B cell (primary cell): ENCODE measurements at regions not wholly inside any gene's neighbourhood (a gene's known extent, or its start where the extent isn't known, plus 50 kb on each side); places are given as distances from the start of the nearest gene placed in this dataset.

Source experiments
- ATAC-seq: fragments of 200-7000 bp; cut with Tn5 transposase; one replicate; pipeline ENCODE4 v1.10.0; 2021; ENCODE audit warnings: low read depth, mild to moderate bottlenecking, moderate number of reproducible peaks, moderate library complexity
- CTCF ChIA-PET: fragments of 350-600 bp; sonication (Branson Sonifier 250); formaldehyde crosslinking; loops from one replicate; lab custom pipeline; 2021; ENCODE audit warnings: antibody characterized with exemption, inconsistent platforms; lab: Charles Lee
- POLR2A ChIA-PET: fragments of 350-600 bp; sonication (Branson Sonifier 250); formaldehyde crosslinking; loops from one replicate; lab custom pipeline; 2021; ENCODE audit warnings: antibody characterized with exemption; lab: Charles Lee
- DNase-seq: peaks from one replicate; pipeline ENCODE4 v3.0.0; 2013
- H2AFZ ChIP-seq: 2 replicates; pipeline ENCODE4 v1.6.1; 2012; ENCODE audit warnings: mild to moderate bottlenecking, low read depth, low read length; ENCODE audit not compliant: insufficient read depth, poor library complexity, severe bottlenecking
- H3K27ac ChIP-seq, 2 donors: 1 replicate in 1 of 2; 2 replicates in 1 of 2; pipeline ENCODE4 v1.5.1; 2012 to 2013; ENCODE audit warnings: low read length in 2 of 2, mild to moderate bottlenecking in 2 of 2, moderate library complexity in 1 of 2
- H3K27me3 ChIP-seq, 4 experiments: fragments of 200-600 bp in 1 of 4; sonication (generic) in 1 of 4; replicated peaks in 1 of 4; 1 replicate in 2 of 4; 2 replicates in 2 of 4; pipeline versions ENCODE4 v1.6.1 to v1.7.0; 2013 to 2016; ENCODE audit warnings: low read length in 3 of 4, mild to moderate bottlenecking in 2 of 4, mixed read lengths in 1 of 4, moderate library complexity in 1 of 4; ENCODE audit not compliant: insufficient read depth in 4 of 4, control insufficient read depth in 3 of 4; ENCODE audit errors: control extremely low read depth in 1 of 4
- H3K36me3 ChIP-seq, 2 experiments: replicated peaks in 1 of 2; 1 replicate in 1 of 2; 2 replicates in 1 of 2; pipeline versions ENCODE4 v1.6.1 to v1.7.1; 2013; ENCODE audit warnings: low read length in 1 of 2; ENCODE audit not compliant: insufficient read depth in 2 of 2, control insufficient read depth in 1 of 2; ENCODE audit errors: control extremely low read depth in 1 of 2, extremely low read depth in 1 of 2
- H3K4me1 ChIP-seq, 2 donors: fragments of 200-600 bp in 1 of 2; sonication (generic) in 1 of 2; 1 replicate in 1 of 2; 2 replicates in 1 of 2; pipeline versions ENCODE4 v1.5.1 to v1.6.1; 2013 to 2017; ENCODE audit warnings: low read length in 2 of 2; ENCODE audit not compliant: control insufficient read depth in 2 of 2, insufficient read depth in 2 of 2
- H3K4me2 ChIP-seq: replicated peaks from 2 replicates; pipeline ENCODE3; 2012; ENCODE audit warnings: mild to moderate bottlenecking, low read depth, low read length; ENCODE audit not compliant: poor library complexity, severe bottlenecking
- H3K4me3 ChIP-seq, 5 experiments: fragments of 200-600 bp in 1 of 5; sonication (generic) in 1 of 5; 1 replicate in 3 of 5; 2 replicates in 2 of 5; pipeline versions ENCODE4 v1.5.1 to v1.7.0; 2011 to 2016; ENCODE audit warnings: low read length in 4 of 5, mild to moderate bottlenecking in 4 of 5, low read depth in 2 of 5, control low read depth in 1 of 5, moderate library complexity in 1 of 5; ENCODE audit not compliant: insufficient read depth in 1 of 5; ENCODE audit errors: control extremely low read depth in 1 of 5, extremely low read depth in 1 of 5
- H3K79me2 ChIP-seq: fragments of 200-600 bp; sonication (generic); one replicate; pipeline ENCODE4 v1.6.0; 2016; ENCODE audit warnings: low read length; ENCODE audit not compliant: control insufficient read depth, insufficient read depth
- H3K9ac ChIP-seq: fragments of 200-600 bp; sonication (generic); 2 replicates; pipeline ENCODE4 v1.6.1; 2017; ENCODE audit warnings: mild to moderate bottlenecking, low read length, moderate library complexity
- H3K9me3 ChIP-seq, 3 donors: one replicate each; pipeline versions ENCODE4 v1.6.1 to v1.7.1; 2013; ENCODE audit warnings: low read length in 2 of 3; ENCODE audit not compliant: control insufficient read depth in 2 of 3, insufficient read depth in 1 of 3; ENCODE audit errors: control extremely low read depth in 1 of 3
- H4K20me1 ChIP-seq: 2 replicates; pipeline ENCODE4 v1.6.0; 2012; ENCODE audit warnings: mild to moderate bottlenecking, low read length; ENCODE audit not compliant: insufficient read depth, control insufficient read depth, poor library complexity, severe bottlenecking
- H3K27ac Mint-ChIP-seq: one replicate; pipeline ENCODE4 v1.8.0; 2021; ENCODE audit warnings: mixed read lengths
- H3K27me3 Mint-ChIP-seq: one replicate; pipeline ENCODE4 v1.8.0; 2021; ENCODE audit warnings: mixed read lengths
- H3K4me1 Mint-ChIP-seq: one replicate; pipeline ENCODE4 v1.8.0; 2021; ENCODE audit warnings: mixed read lengths
- H3K4me3 Mint-ChIP-seq: one replicate; pipeline ENCODE4 v1.8.0; 2021; ENCODE audit warnings: mixed read lengths
- H3K9me3 Mint-ChIP-seq: one replicate; pipeline ENCODE4 v1.8.0; 2022; ENCODE audit warnings: mixed read lengths; ENCODE audit not compliant: insufficient read depth
- EZH2 ChIP-seq: IDR thresholded peaks from 2 replicates; pipeline ENCODE4 v1.6.1; 2012; ENCODE audit warnings: borderline replicate concordance, low read depth, mild to moderate bottlenecking, moderate library complexity, low read length; ENCODE audit not compliant: insufficient read depth, poor library complexity, severe bottlenecking
- WGBS: methylation state at CpG from one replicate; pipeline ENCODE4 v1.1.5; 2013; ENCODE audit warnings: missing lambda C conversion rate; ENCODE audit not compliant: insufficient coverage; 5-methylcytosine and 5-hydroxymethylcytosine counted together
- intact Hi-C: fragments of 100-400 bp; cut with micrococcal nuclease; formaldehyde crosslinking; loops from one replicate; pipeline ENCODE4 v1.10.0; 2022
- TF ChIP-seq, protein P1 (sequence below): fragments of 200-600 bp; IDR thresholded peaks from one replicate; pipeline ENCODE4 v1.8.0; 2022; ENCODE audit warnings: antibody characterized with exemption, mild to moderate bottlenecking

- Histone ChIP-seq H3K79me2 (no peaks in the 10 kb centered on the region), H3K4me3 (no peak overlapping the region), H3K36me3 (no peaks in the 10 kb centered on the region), H3K9me3 (no peaks in the 10 kb centered on the region), H3K27me3 (no peaks in the 10 kb centered on the region), H3K4me1 (peaks cover 3 to 15% of the 10 kb centered on the region in 2 donors), H4K20me1 (no peaks in the 10 kb centered on the region), H2AFZ (peak overlapping the region; percentile 43), H3K9ac (no peak overlapping the region), H3K4me2 (no peak overlapping the region), H3K27ac (no peak overlapping the region)
- WGBS = no CpG with 5 or more reads among the region's 1 CpG
- intact Hi-C loops = loop anchor here (10.0 kb wide), 1 partner anchor 72 kb away; no protein-coding TSS in a partner anchor
- Mint-ChIP-seq H3K4me1 (peaks cover 22% of the 10 kb centered on the region), H3K9me3 (no peaks in the 10 kb centered on the region), H3K27me3 (no peaks in the 10 kb centered on the region), H3K27ac (no peak overlapping the region), H3K4me3 (no peak overlapping the region)
- ATAC-seq (no peak), DNase-seq (no peak)
- ChIA-PET CTCF (interaction anchor here (1.0 kb wide), 1 partner anchor 10 kb away, joined by 4 read pairs; no protein-coding TSS in a partner anchor), POLR2A (no interaction called here)
- TF ChIP-seq, protein P1, sequence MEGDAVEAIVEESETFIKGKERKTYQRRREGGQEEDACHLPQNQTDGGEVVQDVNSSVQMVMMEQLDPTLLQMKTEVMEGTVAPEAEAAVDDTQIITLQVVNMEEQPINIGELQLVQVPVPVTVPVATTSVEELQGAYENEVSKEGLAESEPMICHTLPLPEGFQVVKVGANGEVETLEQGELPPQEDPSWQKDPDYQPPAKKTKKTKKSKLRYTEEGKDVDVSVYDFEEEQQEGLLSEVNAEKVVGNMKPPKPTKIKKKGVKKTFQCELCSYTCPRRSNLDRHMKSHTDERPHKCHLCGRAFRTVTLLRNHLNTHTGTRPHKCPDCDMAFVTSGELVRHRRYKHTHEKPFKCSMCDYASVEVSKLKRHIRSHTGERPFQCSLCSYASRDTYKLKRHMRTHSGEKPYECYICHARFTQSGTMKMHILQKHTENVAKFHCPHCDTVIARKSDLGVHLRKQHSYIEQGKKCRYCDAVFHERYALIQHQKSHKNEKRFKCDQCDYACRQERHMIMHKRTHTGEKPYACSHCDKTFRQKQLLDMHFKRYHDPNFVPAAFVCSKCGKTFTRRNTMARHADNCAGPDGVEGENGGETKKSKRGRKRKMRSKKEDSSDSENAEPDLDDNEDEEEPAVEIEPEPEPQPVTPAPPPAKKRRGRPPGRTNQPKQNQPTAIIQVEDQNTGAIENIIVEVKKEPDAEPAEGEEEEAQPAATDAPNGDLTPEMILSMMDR = no peak
- TF ChIP-seq EZH2 = no peak
Measured at GRCh38 chrX:15976396-15976795, 121.8 kb upstream of the AP1S2 start.

GRCh38 chrX:15973946-15974345 is 119.3 kb upstream of the AP1S2 start:
- Histone ChIP-seq H3K4me2 (no peak overlapping the region), H4K20me1 (no peaks in the 10 kb centered on the region), H3K4me3 (no peak overlapping the region), H3K27me3 (no peaks in the 10 kb centered on the region), H3K4me1 (peaks cover 3 to 15% of the 10 kb centered on the region in 2 donors), H3K9ac (no peak overlapping the region), H3K36me3 (no peaks in the 10 kb centered on the region), H3K9me3 (no peaks in the 10 kb centered on the region), H2AFZ (no peak overlapping the region), H3K79me2 (no peaks in the 10 kb centered on the region), H3K27ac (no peak overlapping the region)
- TF ChIP-seq EZH2 = no peak
- TF ChIP-seq, protein P1 = no peak
- H3K4me3 Mint-ChIP-seq = no peak overlapping the region
- ChIA-PET CTCF (interaction anchor here (0.7 to 1.1 kb wide), 2 partner anchors 125 to 236 kb away, joined by 3 to 4 read pairs; partner anchors contain the start of gene CA5B), POLR2A (no interaction called here)
- H3K4me1 Mint-ChIP-seq = peaks cover 22% of the 10 kb centered on the region
- intact Hi-C loops = loop anchor here (1.0 to 10.0 kb wide), 3 partner anchors 69 to 287 kb away; partner anchors contain the start of gene AP1S2
- H3K9me3 Mint-ChIP-seq = no peaks in the 10 kb centered on the region
- no peak for DNase-seq
- no peak overlapping the region for H3K27ac Mint-ChIP-seq
- no peak for ATAC-seq
- H3K27me3 Mint-ChIP-seq = no peaks in the 10 kb centered on the region
- WGBS = no CpG with 5 or more reads among the region's 3 CpGs
